Pulmonary artery endothelial cell (primary cell): ENCODE measurements at regions not wholly inside any gene's neighbourhood (a gene's known extent, or its start where the extent isn't known, plus 50 kb on each side); places are given as distances from the start of the nearest gene placed in this dataset.

Experiments
- DNase-seq: peaks from one replicate; pipeline ENCODE4 v3.0.0-alpha.2; 2011; ENCODE audit warnings: low read depth, low spot score

DNA sequence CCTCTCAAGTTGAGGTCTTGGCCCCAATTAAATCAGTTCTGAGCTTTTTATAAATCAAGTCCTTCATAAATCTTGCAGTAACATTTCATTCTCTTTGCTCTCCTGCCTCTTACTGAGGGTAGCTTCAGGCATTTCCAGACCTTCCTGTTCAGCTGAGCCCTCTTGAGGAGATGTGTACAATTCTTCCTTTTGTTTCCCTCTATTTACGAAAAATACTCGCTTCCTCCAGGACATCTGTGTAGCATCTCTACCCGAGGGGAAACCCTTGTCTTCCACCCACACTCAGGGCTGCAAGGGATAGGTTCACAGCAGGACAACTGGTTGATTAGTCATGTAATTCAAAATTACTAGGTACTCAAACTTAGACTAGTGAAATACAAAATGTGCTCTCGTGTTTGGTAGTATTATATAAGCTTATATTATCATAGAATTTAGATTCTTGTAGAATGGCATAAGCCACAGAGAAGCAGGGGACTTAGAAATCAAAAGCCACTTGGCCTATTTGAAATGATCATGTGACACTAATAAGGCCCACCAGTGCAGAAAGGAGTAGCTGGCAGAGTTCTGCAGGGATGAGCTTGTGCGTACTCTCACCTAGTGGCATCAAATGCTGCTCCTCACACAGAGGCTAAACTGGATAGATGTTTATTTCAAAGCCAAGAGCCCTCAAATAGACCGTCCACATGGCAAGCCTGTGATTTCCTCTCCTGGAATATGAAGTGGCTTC, 126.7 kb downstream of the GDAP2 start:
- no peak for DNase-seq

DNA sequence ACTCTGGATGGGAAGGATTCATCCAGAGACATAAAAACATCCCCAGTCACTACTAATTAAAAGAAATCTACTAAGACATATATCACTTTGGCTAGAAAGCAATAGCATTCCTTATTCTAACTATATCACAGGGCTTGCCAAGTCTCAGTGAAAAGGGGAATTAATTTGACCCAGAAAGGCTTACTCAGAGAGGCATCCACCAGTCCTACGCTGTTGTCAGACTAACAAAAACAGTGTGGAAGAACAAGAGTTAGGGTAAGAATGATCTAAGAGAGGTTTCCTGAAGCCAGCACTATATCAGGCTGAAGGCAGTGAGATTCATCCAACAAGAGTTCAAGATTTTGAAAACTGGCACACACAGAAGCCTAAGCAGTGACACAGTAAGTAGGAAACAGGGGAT, 126.1 kb downstream of the GDAP2 start:
- no peak for DNase-seq

GRCh38 chr1:117809764-117810163, 119.7 kb downstream of the GDAP2 start:
- DNase-seq, result no peak

DNA sequence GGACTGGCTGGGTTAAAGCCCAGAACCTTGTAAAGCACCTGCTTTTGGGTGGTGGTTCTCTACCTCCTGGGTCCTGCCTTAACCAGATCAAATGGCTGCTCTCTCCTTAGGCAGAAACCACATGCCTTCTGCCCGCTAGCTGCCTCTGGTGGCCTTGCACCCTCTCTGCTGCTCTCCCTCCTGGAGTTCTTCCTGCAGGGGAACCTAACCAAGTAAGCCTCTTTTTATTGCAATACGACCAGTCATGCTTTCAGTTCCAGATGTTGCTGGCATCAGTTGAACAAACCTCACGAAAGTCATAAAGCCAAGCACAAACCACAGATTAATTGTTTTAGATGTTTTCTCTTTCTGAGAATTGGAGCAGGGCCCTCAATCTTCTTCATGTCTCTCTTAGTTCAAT, 118.9 kb downstream of the GDAP2 start:
- no peak for DNase-seq

DNA sequence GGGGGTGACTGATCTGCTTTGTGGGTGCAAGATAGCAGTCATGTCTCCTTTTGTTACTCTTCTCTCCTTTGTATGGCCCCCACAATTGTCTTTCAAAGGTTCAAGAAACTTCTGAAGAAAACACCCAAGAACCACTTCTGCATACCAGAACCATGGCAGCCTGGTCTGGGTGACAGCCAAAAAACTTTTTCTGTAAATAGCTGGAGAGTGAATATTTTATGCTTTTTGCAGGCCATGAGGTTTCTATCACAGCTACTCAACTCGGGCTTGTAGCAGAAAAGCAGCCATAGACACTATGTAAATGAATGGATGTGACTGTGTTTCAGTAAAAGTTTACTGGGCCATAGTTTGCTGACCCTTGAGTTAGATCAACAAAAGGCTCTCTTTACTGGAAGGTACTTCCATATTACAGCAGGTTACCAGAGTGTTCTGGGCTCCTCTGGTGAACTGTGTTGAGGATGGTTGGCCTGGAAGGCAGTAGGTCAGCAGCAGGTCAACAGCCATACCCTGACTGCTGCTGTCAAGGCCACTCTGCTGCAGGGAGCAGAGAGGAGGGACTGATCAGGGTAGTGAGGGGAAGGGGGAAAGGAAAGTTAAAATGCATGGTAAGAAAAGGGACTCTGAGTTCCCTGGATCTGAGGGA, 116.4 kb downstream of the GDAP2 start:
- DNase-seq, result no peak
